GM23248 (cell line): ENCODE measurements at regions not wholly inside any gene's neighbourhood (a gene's known extent, or its start where the extent isn't known, plus 50 kb on each side); places are given as distances from the start of the nearest gene placed in this dataset.
"Not testable (repeated sequence)": the region's sequence is repeated elsewhere in the genome, so short reads cannot be mapped to it uniquely, and the experiment has no call there.

ENCODE experiments used
- DNase-seq: peaks from one replicate; pipeline ENCODE4 v3.0.0-alpha.2; 2015
- H2AFZ ChIP-seq: fragments of 200-600 bp; sonication (generic); 2 replicates; pipeline ENCODE4 v1.6.1; 2016; ENCODE audit warnings: antibody characterized with exemption
- H3F3A ChIP-seq: fragments of 200-600 bp; sonication (generic); 2 replicates; pipeline ENCODE4 v1.6.1; 2016; ENCODE audit warnings: mild to moderate bottlenecking, antibody characterized with exemption, mixed run types; ENCODE audit not compliant: insufficient read depth
- H3K27ac ChIP-seq: fragments of 200-600 bp; sonication (generic); 2 replicates; pipeline ENCODE4 v1.5.1; 2016; ENCODE audit warnings: mild to moderate bottlenecking
- H3K27me3 ChIP-seq: fragments of 200-600 bp; sonication (generic); replicated peaks from 2 replicates; pipeline ENCODE4 v1.6.1; 2016; ENCODE audit warnings: mild to moderate bottlenecking; ENCODE audit not compliant: insufficient read depth
- H3K36me3 ChIP-seq: fragments of 200-600 bp; sonication (generic); 2 replicates; pipeline ENCODE4 v1.6.1; 2016; ENCODE audit warnings: low read depth, mild to moderate bottlenecking
- H3K4me1 ChIP-seq: fragments of 200-600 bp; sonication (generic); 2 replicates; pipeline ENCODE4 v1.6.1; 2016; ENCODE audit warnings: mild to moderate bottlenecking; ENCODE audit not compliant: insufficient read depth
- H3K4me2 ChIP-seq: fragments of 200-600 bp; sonication (generic); one replicate; pipeline ENCODE4 v1.6.1; 2016; ENCODE audit warnings: mild to moderate bottlenecking; ENCODE audit not compliant: unreplicated experiment
- H3K4me3 ChIP-seq: fragments of 200-600 bp; sonication (generic); 2 replicates; pipeline ENCODE4 v1.5.1; 2016; ENCODE audit warnings: mild to moderate bottlenecking
- H3K79me2 ChIP-seq: fragments of 200-600 bp; sonication (generic); 2 replicates; pipeline ENCODE4 v1.6.1; 2016; ENCODE audit warnings: mild to moderate bottlenecking; ENCODE audit not compliant: insufficient read depth
- H3K9ac ChIP-seq: fragments of 200-600 bp; sonication (generic); 2 replicates; pipeline ENCODE4 v1.6.1; 2016; ENCODE audit warnings: mild to moderate bottlenecking
- H3K9me2 ChIP-seq: fragments of 200-600 bp; sonication (generic); 2 replicates; pipeline ENCODE4 v1.6.1; 2016; ENCODE audit warnings: mixed run types, mild to moderate bottlenecking, moderate library complexity; ENCODE audit not compliant: insufficient read depth
- H3K9me3 ChIP-seq: fragments of 200-600 bp; sonication (generic); one replicate; pipeline ENCODE4 v1.6.1; 2017; ENCODE audit warnings: low read depth
- H4K20me1 ChIP-seq: fragments of 200-600 bp; sonication (generic); 2 replicates; pipeline ENCODE4 v1.6.0; 2016; ENCODE audit not compliant: insufficient read depth
- EZH2 ChIP-seq: fragments of 200-600 bp; sonication (generic); IDR thresholded peaks from 2 replicates; pipeline ENCODE4 v1.6.1; 2018; ENCODE audit warnings: antibody characterized with exemption, mild to moderate bottlenecking; ENCODE audit not compliant: insufficient read depth, poor library complexity, severe bottlenecking
- EZH2phosphoT487 ChIP-seq: fragments of 200-600 bp; sonication (generic); IDR thresholded peaks from 2 replicates; pipeline ENCODE4 v1.6.1; 2018; ENCODE audit warnings: antibody characterized with exemption, moderate library complexity, mild to moderate bottlenecking, low read depth; ENCODE audit not compliant: insufficient read depth
- WGBS, 2 experiments: methylation state at CpG; one replicate each; pipeline ENCODE4 v1.1.6; 2015 to 2017; ENCODE audit warnings: low lambda C conversion rate in 2 of 2, low coverage in 1 of 2; ENCODE audit errors: missing lambda C conversion rate in 2 of 2; 5-methylcytosine and 5-hydroxymethylcytosine counted together
- in situ Hi-C: fragments of 300-500 bp; cut with MboI; formaldehyde crosslinking; loops from 2 replicates; pipeline ENCODE4 v1.15.0; 2020

- Histone ChIP-seq H3K36me3 (no peaks in the 10 kb centered on the region), H3K9ac (no peak overlapping the region), H3K27ac (no peak overlapping the region), H4K20me1 (no peaks in the 10 kb centered on the region), H3K9me3 (no peaks in the 10 kb centered on the region), H2AFZ (no peak overlapping the region), H3K4me2 (no peak overlapping the region), H3F3A (no peaks in the 10 kb centered on the region), H3K9me2 (no peaks in the 10 kb centered on the region), H3K4me3 (no peak overlapping the region), H3K79me2 (no peaks in the 10 kb centered on the region), H3K4me1 (0 out of 2 replicates have a peak, but pooled peaks cover 6% of the 10 kb centered on the region), H3K27me3 (no peaks in the 10 kb centered on the region)
- TF ChIP-seq EZH2 (no peak), EZH2phosphoT487 (no peak)
- DNase-seq, result peak; percentile 14
- in situ Hi-C loops, result no loop called here
- 70 to 71% methylated on average over 6 of the region's 6 CpGs for WGBS, 2 experiments
Measured at GRCh38 chr9:108743901-108744371, 111.8 kb downstream of the ACTL7B start.

GRCh38 chr9:108743416-108743815, 112.4 kb downstream of the ACTL7B start:
- Histone ChIP-seq H4K20me1 (no peaks in the 10 kb centered on the region), H3K4me2 (no peak overlapping the region), H3K27me3 (no peaks in the 10 kb centered on the region), H3K4me3 (no peak overlapping the region), H3F3A (no peaks in the 10 kb centered on the region), H3K9me3 (no peaks in the 10 kb centered on the region), H3K9ac (no peak overlapping the region), H3K36me3 (no peaks in the 10 kb centered on the region), H3K79me2 (no peaks in the 10 kb centered on the region), H3K27ac (no peak overlapping the region), H3K9me2 (no peaks in the 10 kb centered on the region), H3K4me1 (0 out of 2 replicates have a peak, but pooled peaks cover 6% of the 10 kb centered on the region), H2AFZ (no peak overlapping the region)
- in situ Hi-C loops, result no loop called here
- WGBS, 2 experiments, result 59 to 70% methylated on average over 2 of the region's 2 CpGs
- no peak for TF ChIP-seq EZH2phosphoT487
- TF ChIP-seq EZH2, result no peak
- no peak for DNase-seq

- H4K20me1 ChIP-seq, result no peaks in the 10 kb centered on the region
- TF ChIP-seq EZH2 (no peak), EZH2phosphoT487 (no peak)
- H3K4me3 ChIP-seq, result no peak overlapping the region
- no peak overlapping the region for H3K4me2 ChIP-seq
- H3K9me2 ChIP-seq, result no peaks in the 10 kb centered on the region
- H3K79me2 ChIP-seq, result no peaks in the 10 kb centered on the region
- DNase-seq, result no peak
- H3F3A ChIP-seq, result no peaks in the 10 kb centered on the region
- no peak overlapping the region for H2AFZ ChIP-seq
- no peak overlapping the region for H3K9ac ChIP-seq
- H3K36me3 ChIP-seq, result no peaks in the 10 kb centered on the region
- H3K27me3 ChIP-seq, result no peaks in the 10 kb centered on the region
- in situ Hi-C loops, result no loop called here
- 0 out of 2 replicates have a peak, but pooled peaks cover 5% of the 10 kb centered on the region for H3K4me1 ChIP-seq
- H3K9me3 ChIP-seq, result no peaks in the 10 kb centered on the region
- WGBS, 2 experiments, result 90 to 96% methylated on average over 5 of the region's 5 CpGs
- H3K27ac ChIP-seq, result no peak overlapping the region
Measured at GRCh38 chr9:108742191-108742590, 113.6 kb downstream of the ACTL7B start.

GRCh38 chr9:108731292-108731691, 124.5 kb downstream of the ACTL7B start:
- in situ Hi-C loops, H4K20me1 ChIP-seq, H3K27ac ChIP-seq, H3K9me3 ChIP-seq, H3K27me3 ChIP-seq, H3K9me2 ChIP-seq, H3K79me2 ChIP-seq, H3F3A ChIP-seq, H2AFZ ChIP-seq, H3K4me2 ChIP-seq, DNase-seq, H3K4me3 ChIP-seq, H3K36me3 ChIP-seq, H3K4me1 ChIP-seq, H3K9ac ChIP-seq: not testable (repeated sequence)
- 10 to 11% methylated on average over 1 of the region's 1 CpG for WGBS, 2 experiments

- H3K27ac ChIP-seq, result no peak overlapping the region
- DNase-seq, result peak; percentile 18
- in situ Hi-C loops, result no loop called here
- no peaks in the 10 kb centered on the region for H3K9me2 ChIP-seq
- H3F3A ChIP-seq, result no peaks in the 10 kb centered on the region
- no peaks in the 10 kb centered on the region for H4K20me1 ChIP-seq
- H3K4me2 ChIP-seq, result no peak overlapping the region
- 0 out of 2 replicates have a peak, but pooled peaks cover 2% of the 10 kb centered on the region for H3K27me3 ChIP-seq
- H3K36me3 ChIP-seq, result no peaks in the 10 kb centered on the region
- H3K9ac ChIP-seq, result no peak overlapping the region
- 41 to 47% methylated on average over 2 of the region's 2 CpGs for WGBS, 2 experiments
- no peaks in the 10 kb centered on the region for H3K9me3 ChIP-seq
- H3K79me2 ChIP-seq, result no peaks in the 10 kb centered on the region
- H3K4me1 ChIP-seq, result no peaks in the 10 kb centered on the region
- no peak overlapping the region for H2AFZ ChIP-seq
- H3K4me3 ChIP-seq, result no peak overlapping the region
- TF ChIP-seq EZH2phosphoT487 (no peak), EZH2 (no peak)
Measured at GRCh38 chr9:108727580-108728111, 128.1 kb downstream of the ACTL7B start.
